ENCODE measurements at regions not wholly inside any gene's neighbourhood (a gene's known extent, or its start where the extent isn't known, plus 50 kb on each side); places are given as distances from the start of the nearest gene placed in this dataset.

DNA sequence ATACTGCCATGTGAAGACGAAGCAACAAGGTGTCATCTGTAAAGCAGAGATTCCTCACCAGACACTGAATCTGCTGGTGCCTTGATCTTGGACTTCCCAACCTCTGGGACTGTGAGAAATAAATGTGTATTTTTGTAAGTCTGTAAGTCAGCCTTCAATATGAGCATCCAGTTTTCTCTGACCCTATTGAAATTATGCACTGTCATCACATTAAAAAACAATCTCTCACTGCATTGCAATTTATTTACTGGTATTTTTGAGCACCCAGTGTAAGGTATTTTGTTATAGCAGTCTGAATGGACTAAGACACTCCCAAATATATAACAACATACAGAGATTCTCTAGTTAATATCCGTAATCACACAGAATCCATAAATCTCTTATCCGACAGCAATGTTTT is 77.5 kb upstream of the CDK6 start:
- WGBS = 88% methylated on average over 3 of the region's 3 CpGs

DNA sequence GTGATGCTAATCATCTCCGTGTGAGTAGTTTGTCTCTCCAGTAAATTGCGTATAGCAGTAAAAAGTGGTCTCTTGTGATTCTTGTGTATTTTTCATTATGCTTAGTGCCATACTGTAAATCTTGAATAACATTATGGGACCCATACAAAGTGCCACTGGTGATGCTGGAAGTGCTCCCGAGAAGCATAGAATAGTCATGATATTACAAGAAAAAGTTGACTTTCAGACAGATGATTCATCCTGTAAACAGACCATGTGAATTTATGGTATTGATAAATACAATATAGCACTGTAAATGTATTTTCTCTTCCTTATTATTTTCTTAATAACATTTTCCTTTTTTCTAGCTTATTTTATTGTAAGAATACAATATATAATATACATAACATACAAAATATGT is 74.6 kb upstream of the CDK6 start:
- H3K4me3 ChIP-seq (ENCODE audit: low read depth in 1 of 3, low read length in 3 of 3) = no peak overlapping the region
- WGBS = 90% methylated on average over 3 of the region's 3 CpGs
- no peak overlapping the region for H3K27ac ChIP-seq (ENCODE audit: low read depth in 1 of 2, low read length in 2 of 2)
- H3K4me1 ChIP-seq (ENCODE audit: control insufficient read depth in 4 of 4, insufficient read depth in 4 of 4, low read length in 3 of 4) = no peaks in the 10 kb centered on the region
- H3K9ac ChIP-seq (ENCODE audit: low read depth in 1 of 2, low read length in 2 of 2) = no peak overlapping the region
- H3K27me3 ChIP-seq (ENCODE audit: control insufficient read depth in 4 of 4, insufficient read depth in 4 of 4, low read length in 3 of 4) = peaks cover 0 to 2% (median 0%) of the 10 kb centered on the region in 4 donors
- no peak for DNase-seq (ENCODE audit: low spot score)
- H3K36me3 ChIP-seq (ENCODE audit: control insufficient read depth in 4 of 4, insufficient read depth in 3 of 4, low read depth in 1 of 4, low read length in 3 of 4) = no peaks in the 10 kb centered on the region
- peaks cover 0 to 3% (median 0%) of the 10 kb centered on the region in 4 donors for H3K9me3 ChIP-seq (ENCODE audit: control insufficient read depth in 4 of 4, low read length in 3 of 4)
- TF ChIP-seq RXRA (IDR thresholded peaks at IDR 0.05) = no peak
- TF ChIP-seq GABPA (IDR thresholded peaks at IDR 0.05 in 1 of 2, conservative IDR thresholded peaks at IDR 0.05 in 1 of 2) = no peak
- TF ChIP-seq, protein P1, sequence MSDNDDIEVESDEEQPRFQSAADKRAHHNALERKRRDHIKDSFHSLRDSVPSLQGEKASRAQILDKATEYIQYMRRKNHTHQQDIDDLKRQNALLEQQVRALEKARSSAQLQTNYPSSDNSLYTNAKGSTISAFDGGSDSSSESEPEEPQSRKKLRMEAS (IDR thresholded peaks at IDR 0.05) = no peak
- TF ChIP-seq SP1 (IDR thresholded peaks at IDR 0.05) = no peak
- TF ChIP-seq YY1 (IDR thresholded peaks at IDR 0.05) = no peak
- TF ChIP-seq FOXA1 (IDR thresholded peaks at IDR 0.05) = no peak
- TF ChIP-seq, protein P2, sequence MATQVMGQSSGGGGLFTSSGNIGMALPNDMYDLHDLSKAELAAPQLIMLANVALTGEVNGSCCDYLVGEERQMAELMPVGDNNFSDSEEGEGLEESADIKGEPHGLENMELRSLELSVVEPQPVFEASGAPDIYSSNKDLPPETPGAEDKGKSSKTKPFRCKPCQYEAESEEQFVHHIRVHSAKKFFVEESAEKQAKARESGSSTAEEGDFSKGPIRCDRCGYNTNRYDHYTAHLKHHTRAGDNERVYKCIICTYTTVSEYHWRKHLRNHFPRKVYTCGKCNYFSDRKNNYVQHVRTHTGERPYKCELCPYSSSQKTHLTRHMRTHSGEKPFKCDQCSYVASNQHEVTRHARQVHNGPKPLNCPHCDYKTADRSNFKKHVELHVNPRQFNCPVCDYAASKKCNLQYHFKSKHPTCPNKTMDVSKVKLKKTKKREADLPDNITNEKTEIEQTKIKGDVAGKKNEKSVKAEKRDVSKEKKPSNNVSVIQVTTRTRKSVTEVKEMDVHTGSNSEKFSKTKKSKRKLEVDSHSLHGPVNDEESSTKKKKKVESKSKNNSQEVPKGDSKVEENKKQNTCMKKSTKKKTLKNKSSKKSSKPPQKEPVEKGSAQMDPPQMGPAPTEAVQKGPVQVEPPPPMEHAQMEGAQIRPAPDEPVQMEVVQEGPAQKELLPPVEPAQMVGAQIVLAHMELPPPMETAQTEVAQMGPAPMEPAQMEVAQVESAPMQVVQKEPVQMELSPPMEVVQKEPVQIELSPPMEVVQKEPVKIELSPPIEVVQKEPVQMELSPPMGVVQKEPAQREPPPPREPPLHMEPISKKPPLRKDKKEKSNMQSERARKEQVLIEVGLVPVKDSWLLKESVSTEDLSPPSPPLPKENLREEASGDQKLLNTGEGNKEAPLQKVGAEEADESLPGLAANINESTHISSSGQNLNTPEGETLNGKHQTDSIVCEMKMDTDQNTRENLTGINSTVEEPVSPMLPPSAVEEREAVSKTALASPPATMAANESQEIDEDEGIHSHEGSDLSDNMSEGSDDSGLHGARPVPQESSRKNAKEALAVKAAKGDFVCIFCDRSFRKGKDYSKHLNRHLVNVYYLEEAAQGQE (IDR thresholded peaks at IDR 0.05) = no peak
- TF ChIP-seq, protein P3, sequence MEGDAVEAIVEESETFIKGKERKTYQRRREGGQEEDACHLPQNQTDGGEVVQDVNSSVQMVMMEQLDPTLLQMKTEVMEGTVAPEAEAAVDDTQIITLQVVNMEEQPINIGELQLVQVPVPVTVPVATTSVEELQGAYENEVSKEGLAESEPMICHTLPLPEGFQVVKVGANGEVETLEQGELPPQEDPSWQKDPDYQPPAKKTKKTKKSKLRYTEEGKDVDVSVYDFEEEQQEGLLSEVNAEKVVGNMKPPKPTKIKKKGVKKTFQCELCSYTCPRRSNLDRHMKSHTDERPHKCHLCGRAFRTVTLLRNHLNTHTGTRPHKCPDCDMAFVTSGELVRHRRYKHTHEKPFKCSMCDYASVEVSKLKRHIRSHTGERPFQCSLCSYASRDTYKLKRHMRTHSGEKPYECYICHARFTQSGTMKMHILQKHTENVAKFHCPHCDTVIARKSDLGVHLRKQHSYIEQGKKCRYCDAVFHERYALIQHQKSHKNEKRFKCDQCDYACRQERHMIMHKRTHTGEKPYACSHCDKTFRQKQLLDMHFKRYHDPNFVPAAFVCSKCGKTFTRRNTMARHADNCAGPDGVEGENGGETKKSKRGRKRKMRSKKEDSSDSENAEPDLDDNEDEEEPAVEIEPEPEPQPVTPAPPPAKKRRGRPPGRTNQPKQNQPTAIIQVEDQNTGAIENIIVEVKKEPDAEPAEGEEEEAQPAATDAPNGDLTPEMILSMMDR (IDR thresholded peaks at IDR 0.05; ENCODE audit: low read depth, low read length, missing input control) = no peak
- TF ChIP-seq TAF1 (conservative IDR thresholded peaks at IDR 0.05) = no peak

More for the DNA sequence above, 77.5 kb upstream of the CDK6 start:
- H3K4me1 ChIP-seq (ENCODE audit: control insufficient read depth in 4 of 4, insufficient read depth in 4 of 4, low read length in 3 of 4) = no peaks in the 10 kb centered on the region
- H3K27ac ChIP-seq (ENCODE audit: low read depth in 1 of 2, low read length in 2 of 2) = no peak overlapping the region
- no peak for DNase-seq (ENCODE audit: low spot score)
- H3K36me3 ChIP-seq (ENCODE audit: control insufficient read depth in 4 of 4, insufficient read depth in 3 of 4, low read depth in 1 of 4, low read length in 3 of 4) = no peaks in the 10 kb centered on the region
- H3K4me3 ChIP-seq (ENCODE audit: low read depth in 1 of 3, low read length in 3 of 3) = no peak overlapping the region
- TF ChIP-seq JUND (IDR thresholded peaks at IDR 0.05) = no peak
- TF ChIP-seq, protein P4, sequence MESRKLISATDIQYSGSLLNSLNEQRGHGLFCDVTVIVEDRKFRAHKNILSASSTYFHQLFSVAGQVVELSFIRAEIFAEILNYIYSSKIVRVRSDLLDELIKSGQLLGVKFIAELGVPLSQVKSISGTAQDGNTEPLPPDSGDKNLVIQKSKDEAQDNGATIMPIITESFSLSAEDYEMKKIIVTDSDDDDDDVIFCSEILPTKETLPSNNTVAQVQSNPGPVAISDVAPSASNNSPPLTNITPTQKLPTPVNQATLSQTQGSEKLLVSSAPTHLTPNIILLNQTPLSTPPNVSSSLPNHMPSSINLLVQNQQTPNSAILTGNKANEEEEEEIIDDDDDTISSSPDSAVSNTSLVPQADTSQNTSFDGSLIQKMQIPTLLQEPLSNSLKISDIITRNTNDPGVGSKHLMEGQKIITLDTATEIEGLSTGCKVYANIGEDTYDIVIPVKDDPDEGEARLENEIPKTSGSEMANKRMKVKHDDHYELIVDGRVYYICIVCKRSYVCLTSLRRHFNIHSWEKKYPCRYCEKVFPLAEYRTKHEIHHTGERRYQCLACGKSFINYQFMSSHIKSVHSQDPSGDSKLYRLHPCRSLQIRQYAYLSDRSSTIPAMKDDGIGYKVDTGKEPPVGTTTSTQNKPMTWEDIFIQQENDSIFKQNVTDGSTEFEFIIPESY (IDR thresholded peaks at IDR 0.05) = no peak
- TF ChIP-seq, protein P3 (IDR thresholded peaks at IDR 0.05; ENCODE audit: low read depth, low read length, missing input control) = no peak
- TF ChIP-seq FOXA1 (IDR thresholded peaks at IDR 0.05) = no peak
- TF ChIP-seq HNF4A (conservative IDR thresholded peaks at IDR 0.05) = no peak
- no peak for TF ChIP-seq SP1 (IDR thresholded peaks at IDR 0.05)
- TF ChIP-seq YY1 (IDR thresholded peaks at IDR 0.05) = no peak
- no peak for TF ChIP-seq RAD21 (IDR thresholded peaks at IDR 0.05)
- no peak for TF ChIP-seq FOXA2 (IDR thresholded peaks at IDR 0.05)
- TF ChIP-seq GABPA (IDR thresholded peaks at IDR 0.05 in 1 of 2, conservative IDR thresholded peaks at IDR 0.05 in 1 of 2) = no peak
- TF ChIP-seq, protein P2 (IDR thresholded peaks at IDR 0.05) = no peak
- no peak for TF ChIP-seq EGR1 (IDR thresholded peaks at IDR 0.05; ENCODE audit: low read depth in 2 of 2)
- no peak for TF ChIP-seq TAF1 (conservative IDR thresholded peaks at IDR 0.05)
- peaks cover 0 to 2% (median 0%) of the 10 kb centered on the region in 4 donors for H3K27me3 ChIP-seq (ENCODE audit: control insufficient read depth in 4 of 4, insufficient read depth in 4 of 4, low read length in 3 of 4)
- H3K9ac ChIP-seq (ENCODE audit: low read depth in 1 of 2, low read length in 2 of 2) = no peak overlapping the region
- H3K9me3 ChIP-seq (ENCODE audit: control insufficient read depth in 4 of 4, low read length in 3 of 4) = peaks cover 0 to 3% (median 0%) of the 10 kb centered on the region in 4 donors

All from liver (tissue), 8 donors.